ENCODE measurements at regions not wholly inside any gene's neighbourhood (a gene's known extent, or its start where the extent isn't known, plus 50 kb on each side); places are given as distances from the start of the nearest gene placed in this dataset.

DNA sequence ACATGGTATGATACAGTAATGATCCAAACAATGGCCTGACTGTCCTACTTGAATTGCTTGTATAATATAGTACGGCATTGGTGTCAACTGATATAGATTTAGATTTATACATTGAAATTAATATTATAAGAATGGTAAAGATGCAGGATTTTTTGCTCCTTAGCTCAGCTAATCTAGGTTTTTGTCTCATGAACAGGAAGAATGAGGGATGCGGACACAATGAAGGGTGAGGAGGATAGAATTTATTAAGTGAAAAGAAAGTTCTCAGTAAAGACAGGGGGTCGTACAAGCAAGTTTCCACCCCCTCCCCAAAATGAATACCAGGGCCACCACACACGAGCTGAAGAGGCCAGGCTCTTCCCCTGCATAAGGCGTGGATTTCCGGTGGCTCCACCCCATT is 96.1 kb downstream of the KCNA5 start:
- H3K4me1 ChIP-seq: no peaks in the 10 kb centered on the region
- H3K27me3 ChIP-seq: no peaks in the 10 kb centered on the region
- H3K27ac ChIP-seq: no peak overlapping the region
- 87 to 92% methylated on average over 3 to 4 of the region's 6 CpGs for WGBS, 2 donors (ENCODE audit: low coverage in 1 of 2)
- no peaks in the 10 kb centered on the region for H3K36me3 ChIP-seq
- H3K4me3 ChIP-seq: no peak overlapping the region
- TF ChIP-seq EP300 (IDR thresholded peaks at IDR 0.05): no peak
- no peak for TF ChIP-seq POLR2A (IDR thresholded peaks at IDR 0.05)
- TF ChIP-seq POLR2AphosphoS5 (IDR thresholded peaks at IDR 0.05): no peak
- no peak for TF ChIP-seq CTCF (IDR thresholded peaks at IDR 0.05)
- no peaks in the 10 kb centered on the region for H3K9me3 ChIP-seq
- ATAC-seq: no peak

GRCh38 chr12:5140190-5140589 is 96.5 kb downstream of the KCNA5 start:
- 38 to 71% methylated on average over 1 to 3 of the region's 3 CpGs for WGBS, 2 donors (ENCODE audit: low coverage in 1 of 2)
- no peak overlapping the region for H3K4me3 ChIP-seq
- H3K27me3 ChIP-seq: no peaks in the 10 kb centered on the region
- no peak overlapping the region for H3K27ac ChIP-seq
- no peaks in the 10 kb centered on the region for H3K9me3 ChIP-seq
- no peaks in the 10 kb centered on the region for H3K4me1 ChIP-seq
- no peak for TF ChIP-seq EP300 (IDR thresholded peaks at IDR 0.05)
- ATAC-seq: no peak
- no peaks in the 10 kb centered on the region for H3K36me3 ChIP-seq

GRCh38 chr12:5148880-5149279 is 105.2 kb downstream of the KCNA5 start:
- H3K4me1 ChIP-seq: no peaks in the 10 kb centered on the region
- no peak overlapping the region for H3K4me3 ChIP-seq
- no peak for ATAC-seq
- no peak for TF ChIP-seq POLR2A (IDR thresholded peaks at IDR 0.05)
- no peak for TF ChIP-seq CTCF (IDR thresholded peaks at IDR 0.05)
- TF ChIP-seq POLR2AphosphoS5 (IDR thresholded peaks at IDR 0.05): no peak
- TF ChIP-seq EP300 (IDR thresholded peaks at IDR 0.05): no peak
- no peaks in the 10 kb centered on the region for H3K9me3 ChIP-seq
- H3K27me3 ChIP-seq: peaks cover 22% of the 10 kb centered on the region
- 83 to 88% methylated on average over 1 of the region's 1 CpG for WGBS, 2 donors (ENCODE audit: low coverage in 1 of 2)
- H3K27ac ChIP-seq: no peak overlapping the region
- H3K36me3 ChIP-seq: no peaks in the 10 kb centered on the region

GRCh38 chr12:5154091-5154490 is 110.4 kb downstream of the KCNA5 start:
- Histone ChIP-seq H3K36me3 (no peaks in the 10 kb centered on the region), H3K4me1 (no peaks in the 10 kb centered on the region), H3K9me3 (no peaks in the 10 kb centered on the region), H3K4me3 (no peak overlapping the region), H3K27ac (no peak overlapping the region), H3K27me3 (peaks cover 52% of the 10 kb centered on the region)
- ATAC-seq: no peak
- no peak for TF ChIP-seq CTCF (IDR thresholded peaks at IDR 0.05)
- TF ChIP-seq EP300 (IDR thresholded peaks at IDR 0.05): no peak
- no peak for TF ChIP-seq POLR2A (IDR thresholded peaks at IDR 0.05)
- TF ChIP-seq POLR2AphosphoS5 (IDR thresholded peaks at IDR 0.05): no peak
- WGBS, 2 donors (ENCODE audit: low coverage in 1 of 2): 65 to 90% methylated on average over 2 to 4 of the region's 5 CpGs

DNA sequence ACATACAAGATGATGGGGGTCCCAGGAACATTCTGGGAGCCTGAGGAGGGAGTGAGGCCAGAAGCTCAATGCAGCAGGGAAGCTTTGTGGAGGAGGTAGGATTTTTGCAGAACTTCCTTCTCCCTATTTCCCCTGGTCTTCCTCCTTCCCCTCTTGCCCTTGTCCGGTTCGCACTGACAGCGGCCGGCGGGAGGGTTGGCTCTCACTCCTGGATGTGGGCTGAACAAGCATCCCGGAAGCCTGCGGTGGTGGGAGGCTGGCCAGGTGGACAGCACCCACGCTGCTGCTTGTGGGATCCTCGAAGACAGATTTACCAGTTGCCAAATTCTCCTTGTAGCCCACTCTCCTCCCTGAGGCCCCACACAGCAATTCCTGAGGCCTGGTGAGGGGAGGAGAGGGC is 112.2 kb downstream of the KCNA5 start:
- Histone ChIP-seq H3K4me1 (no peaks in the 10 kb centered on the region), H3K9me3 (no peaks in the 10 kb centered on the region), H3K27me3 (peaks cover 45% of the 10 kb centered on the region), H3K27ac (no peak overlapping the region), H3K4me3 (no peak overlapping the region), H3K36me3 (no peaks in the 10 kb centered on the region)
- no CpG with 5 or more reads among the region's 9 CpGs for WGBS, 2 donors (ENCODE audit: low coverage in 1 of 2)
- ATAC-seq: no peak
- no peak for TF ChIP-seq POLR2AphosphoS5 (IDR thresholded peaks at IDR 0.05)
- no peak for TF ChIP-seq EP300 (IDR thresholded peaks at IDR 0.05)
- TF ChIP-seq POLR2A (IDR thresholded peaks at IDR 0.05): no peak

GRCh38 chr12:5160827-5161226 is 117.1 kb downstream of the KCNA5 start:
- Histone ChIP-seq H3K36me3 (no peaks in the 10 kb centered on the region), H3K27ac (no peak overlapping the region), H3K27me3 (peaks cover 39% of the 10 kb centered on the region), H3K4me1 (no peaks in the 10 kb centered on the region), H3K4me3 (no peak overlapping the region), H3K9me3 (no peaks in the 10 kb centered on the region)
- ATAC-seq: no peak
- TF ChIP-seq EP300 (IDR thresholded peaks at IDR 0.05) (no peak), CTCF (IDR thresholded peaks at IDR 0.05) (no peak), POLR2AphosphoS5 (IDR thresholded peaks at IDR 0.05) (no peak), POLR2A (IDR thresholded peaks at IDR 0.05) (no peak)
- WGBS, 2 donors (ENCODE audit: low coverage in 1 of 2): no CpG with 5 or more reads among the region's 1 CpG

All from gastroesophageal sphincter (tissue), 4 donors.